GM19193 (cell line): ENCODE measurements at regions not wholly inside any gene's neighbourhood (a gene's known extent, or its start where the extent isn't known, plus 50 kb on each side); places are given as distances from the start of the nearest gene placed in this dataset.

Experiments
- POLR2A ChIP-seq: IDR thresholded peaks from 4 replicates; pipeline ENCODE4 v1.6.1; 2011; ENCODE audit not compliant: insufficient read depth, insufficient read length; ENCODE audit errors: extremely low read depth

GRCh38 chr10:21242915-21243314 is 282.6 kb downstream of the SKIDA1 start:
- no peak for TF ChIP-seq POLR2A

- TF ChIP-seq POLR2A: no peak
Observed at GRCh38 chr10:21238717-21239116, 286.8 kb downstream of the SKIDA1 start.

- no peak for TF ChIP-seq POLR2A
Observed at GRCh38 chr10:21238044-21238443, 287.4 kb downstream of the SKIDA1 start.

- TF ChIP-seq POLR2A: no peak
Observed at GRCh38 chr10:21234761-21235160, 290.7 kb downstream of the SKIDA1 start.

GRCh38 chr10:21230219-21230618 is 295.3 kb downstream of the SKIDA1 start:
- no peak for TF ChIP-seq POLR2A

- no peak for TF ChIP-seq POLR2A
Observed at GRCh38 chr10:21217748-21218367, 307.6 kb downstream of the SKIDA1 start.

GRCh38 chr10:21217107-21217506 is 308.4 kb downstream of the SKIDA1 start:
- no peak for TF ChIP-seq POLR2A

GRCh38 chr10:21214329-21214728 is 311.2 kb downstream of the SKIDA1 start:
- TF ChIP-seq POLR2A: no peak

GRCh38 chr10:21213381-21213780 is 312.1 kb downstream of the SKIDA1 start:
- TF ChIP-seq POLR2A: no peak

GRCh38 chr10:21212912-21213311 is 312.6 kb downstream of the SKIDA1 start:
- no peak for TF ChIP-seq POLR2A

GRCh38 chr10:21212348-21212747 is 313.1 kb downstream of the SKIDA1 start:
- no peak for TF ChIP-seq POLR2A

- TF ChIP-seq POLR2A: no peak
Observed at GRCh38 chr10:21209495-21209894, 312.4 kb upstream of the NEBL start.

- TF ChIP-seq POLR2A: no peak
Observed at GRCh38 chr10:21208666-21209316, 311.7 kb upstream of the NEBL start.

- no peak for TF ChIP-seq POLR2A
Observed at GRCh38 chr10:21207852-21208646, 310.9 kb upstream of the NEBL start.

GRCh38 chr10:21205328-21205727 is 308.2 kb upstream of the NEBL start:
- TF ChIP-seq POLR2A: no peak
